ENCODE measurements at regions not wholly inside any gene's neighbourhood (a gene's known extent, or its start where the extent isn't known, plus 50 kb on each side); places are given as distances from the start of the nearest gene placed in this dataset.
"Not testable (repeated sequence)": the region's sequence is repeated elsewhere in the genome, so short reads cannot be mapped to it uniquely, and the experiment has no call there.

- no peak for DNase-seq (ENCODE audit: low read depth)
These were observed 209.0 kb upstream of the GPC6 start for GRCh38 chr13:93017493-93018112.

DNA sequence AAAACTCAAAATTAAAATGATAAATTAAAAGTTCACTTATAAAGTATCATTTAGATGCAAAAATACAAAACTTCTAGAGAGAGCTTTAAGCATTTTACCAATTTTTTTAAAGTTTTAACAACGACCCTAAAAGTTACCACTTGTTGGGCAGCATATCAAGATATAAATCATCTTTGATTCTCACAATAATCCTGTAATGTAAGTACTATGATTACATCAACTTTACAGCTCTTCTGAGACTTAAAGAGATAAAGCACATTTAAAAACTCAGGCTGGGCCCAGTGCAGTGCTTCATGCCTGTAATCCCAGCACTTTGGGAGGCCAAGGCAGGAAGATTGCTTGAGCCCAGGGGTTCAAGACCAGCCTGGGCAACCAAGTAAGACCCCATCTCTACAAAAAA lies 202.7 kb upstream of the GPC6 start:
- DNase-seq (ENCODE audit: low read depth): no peak

- no peak for DNase-seq (ENCODE audit: low read depth)
These were observed 200.6 kb upstream of the GPC6 start for GRCh38 chr13:93025984-93026383.

DNA sequence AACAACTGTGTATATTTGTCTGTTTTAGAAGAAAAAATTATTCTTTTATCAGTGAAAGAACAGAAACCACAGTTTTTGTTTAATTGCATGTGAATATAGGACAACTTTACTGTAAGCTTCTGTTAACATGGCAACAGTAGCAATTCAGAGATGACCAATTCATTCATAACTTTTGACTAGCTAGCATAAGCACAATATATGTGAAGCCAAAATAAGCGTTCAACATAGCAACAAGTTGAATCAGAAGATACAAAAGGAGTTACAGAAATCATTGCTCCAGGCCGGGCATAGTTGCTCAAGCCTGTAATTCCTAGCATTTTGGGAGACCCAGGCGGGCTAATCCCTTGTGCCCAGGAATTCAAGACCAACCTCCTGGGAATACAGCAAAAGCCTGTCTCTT lies 197.1 kb upstream of the GPC6 start:
- no peak for DNase-seq (ENCODE audit: low read depth)

DNA sequence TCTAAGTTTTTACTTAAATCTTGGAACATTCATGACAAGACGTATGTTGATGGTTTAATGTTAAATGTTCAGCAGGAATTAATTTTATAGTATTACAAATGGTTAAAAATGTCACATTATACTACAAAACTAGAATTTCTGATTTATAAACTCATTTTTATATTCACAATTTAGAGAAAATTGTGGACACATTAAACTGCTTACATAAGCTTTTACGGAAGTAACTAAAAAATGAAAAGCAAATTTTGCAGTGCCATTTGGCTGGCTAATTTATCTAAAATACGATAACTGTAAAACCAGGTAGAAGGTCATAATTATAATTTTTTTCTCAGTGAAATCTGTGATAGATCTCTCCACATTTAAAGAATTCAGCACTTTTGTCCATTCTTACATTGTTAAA lies 190.2 kb upstream of the GPC6 start:
- no peak for DNase-seq (ENCODE audit: low read depth)

DNA sequence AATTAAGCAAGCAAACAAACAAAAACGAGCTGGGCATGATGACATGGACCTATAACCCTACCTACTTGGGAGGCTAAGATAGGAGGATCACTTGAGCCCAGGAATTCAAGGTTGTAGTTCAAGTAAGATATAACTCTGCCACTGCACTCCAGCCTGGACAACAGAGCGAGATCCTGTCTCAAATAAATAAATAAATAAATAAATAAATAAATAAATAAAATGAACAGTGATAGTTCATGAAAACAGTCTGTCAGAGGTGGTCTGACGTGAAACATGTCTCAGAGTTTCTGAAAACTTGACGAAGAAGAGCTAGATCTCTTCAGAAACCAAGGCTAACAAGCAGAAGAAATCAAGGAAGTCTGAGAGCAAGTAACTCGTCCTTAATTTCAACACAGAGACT lies 188.8 kb upstream of the GPC6 start:
- DNase-seq (ENCODE audit: low read depth): no peak

- DNase-seq (ENCODE audit: low read depth): no peak
These were observed 188.4 kb upstream of the GPC6 start for GRCh38 chr13:93038187-93038586.

DNA sequence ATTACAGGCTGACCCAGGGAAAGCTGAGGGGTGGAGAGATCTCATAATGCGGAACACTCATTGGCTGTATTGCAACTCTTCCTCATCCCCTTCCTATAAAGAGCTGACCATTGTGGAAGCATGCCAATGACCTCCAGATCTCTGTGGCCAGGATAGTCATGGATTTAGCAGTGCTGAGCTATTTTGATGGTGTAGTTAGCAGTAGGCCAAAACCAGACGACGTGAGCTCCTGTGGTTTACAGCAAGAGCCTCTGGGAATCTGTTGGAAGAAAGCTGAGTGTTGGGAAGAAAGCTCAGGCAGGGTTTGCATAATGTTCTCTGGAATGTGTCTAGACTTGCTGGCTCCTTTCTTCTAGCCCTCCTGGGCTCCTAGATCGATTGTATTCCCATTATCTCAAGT lies 187.5 kb upstream of the GPC6 start:
- peak; percentile 15 for DNase-seq (ENCODE audit: low read depth)

- not testable (repeated sequence) for DNase-seq (ENCODE audit: low read depth)
These were observed 185.0 kb upstream of the GPC6 start for GRCh38 chr13:93041566-93041965.

DNA sequence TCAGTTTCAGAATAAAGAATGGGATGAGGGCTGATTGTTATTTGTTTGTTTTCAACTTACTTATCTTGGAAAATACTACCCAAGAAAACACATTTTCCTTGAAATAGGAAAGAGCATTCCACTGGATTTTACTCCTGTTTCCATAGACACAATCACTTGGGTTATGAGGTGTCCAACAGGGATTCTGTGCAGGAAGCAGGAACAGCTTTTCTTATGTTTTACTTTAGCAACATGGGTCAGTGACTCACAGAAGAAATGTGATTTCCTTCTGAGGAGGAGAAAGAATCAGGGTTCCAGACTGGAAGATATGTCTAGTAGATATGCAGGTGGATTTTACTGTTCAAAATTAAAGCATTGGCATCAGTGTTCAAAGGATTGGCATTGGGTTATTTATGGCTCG lies 180.8 kb upstream of the GPC6 start:
- no peak for DNase-seq (ENCODE audit: low read depth)

DNA sequence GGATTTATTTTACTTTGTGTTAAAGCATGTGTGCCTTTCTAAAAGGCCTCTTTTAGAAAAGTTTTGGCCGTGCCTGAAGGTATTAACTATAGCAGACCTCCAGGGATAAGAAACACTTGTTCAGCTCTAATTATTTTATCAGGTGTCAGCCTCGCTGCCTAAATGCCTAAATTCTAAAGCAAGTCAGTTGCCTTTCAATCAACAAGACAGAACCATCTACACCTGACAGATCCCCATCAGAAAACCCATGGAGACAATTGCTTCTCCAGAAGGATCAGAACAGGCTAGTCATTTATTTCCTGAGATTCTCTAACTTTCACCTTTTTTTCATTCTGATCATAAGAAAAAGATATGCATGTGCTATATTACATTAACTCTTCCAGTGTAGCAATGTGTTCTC lies 171.4 kb upstream of the GPC6 start:
- DNase-seq (ENCODE audit: low read depth): no peak

DNA sequence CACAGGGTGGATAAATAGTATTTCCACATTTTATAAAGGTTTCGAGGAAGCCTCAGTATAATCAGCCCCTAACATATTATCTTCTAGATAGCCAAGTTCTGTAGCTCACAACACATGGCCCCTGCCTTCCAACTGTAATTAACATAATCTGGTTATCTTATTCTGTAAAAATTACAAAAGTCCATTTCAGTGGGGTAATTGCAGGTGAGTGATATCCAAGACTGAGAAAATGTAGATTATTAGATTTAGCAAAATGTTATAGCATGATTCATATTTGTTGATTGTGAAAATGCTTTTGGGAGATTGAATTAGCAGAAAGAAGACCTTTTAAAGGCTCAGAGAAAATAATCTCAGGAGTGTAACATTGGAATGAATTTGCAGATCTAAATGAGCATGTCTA lies 168.3 kb upstream of the GPC6 start:
- DNase-seq (ENCODE audit: low read depth): no peak

DNA sequence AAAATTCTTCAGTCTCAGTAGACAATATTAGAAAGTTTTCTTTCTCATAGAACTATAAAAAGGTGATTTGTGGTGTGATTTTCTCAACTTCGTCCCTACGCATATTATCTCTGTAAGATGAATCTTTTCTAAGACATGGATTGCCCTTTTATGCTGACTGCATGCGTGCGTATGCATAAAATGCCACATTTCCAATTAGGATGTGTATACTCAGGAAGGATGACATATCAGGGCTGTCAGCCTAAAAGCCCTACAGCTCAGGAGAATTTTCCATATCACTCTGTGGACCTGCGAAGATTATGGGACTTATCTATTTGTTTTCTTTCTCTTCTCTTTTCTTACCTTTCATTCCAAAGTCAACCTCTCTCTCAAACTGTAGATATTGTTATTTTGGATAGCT lies 166.5 kb upstream of the GPC6 start:
- DNase-seq (ENCODE audit: low read depth): no peak

- DNase-seq (ENCODE audit: low read depth): peak; percentile 9
These were observed 160.4 kb upstream of the GPC6 start for GRCh38 chr13:93066187-93066586.

DNA sequence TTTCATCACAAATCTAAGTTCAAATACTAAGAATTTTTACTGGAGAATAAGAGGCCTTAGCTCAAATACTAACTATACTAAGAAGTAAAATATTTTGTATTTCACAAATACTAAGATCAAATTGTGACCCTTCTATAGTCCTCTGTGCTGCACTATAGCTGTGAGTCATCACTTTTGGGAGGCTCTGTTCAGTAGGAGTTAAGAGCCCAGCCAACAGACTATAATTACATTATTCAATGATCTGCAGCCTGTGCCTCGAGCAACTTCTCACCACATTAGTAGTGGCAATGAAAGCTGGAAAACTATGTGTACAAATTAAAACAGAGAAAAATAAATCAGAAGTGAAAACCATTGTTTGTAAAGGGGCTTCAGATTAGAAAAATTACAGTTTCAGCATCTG lies 147.3 kb upstream of the GPC6 start:
- DNase-seq (ENCODE audit: low read depth): peak; percentile 2

DNA sequence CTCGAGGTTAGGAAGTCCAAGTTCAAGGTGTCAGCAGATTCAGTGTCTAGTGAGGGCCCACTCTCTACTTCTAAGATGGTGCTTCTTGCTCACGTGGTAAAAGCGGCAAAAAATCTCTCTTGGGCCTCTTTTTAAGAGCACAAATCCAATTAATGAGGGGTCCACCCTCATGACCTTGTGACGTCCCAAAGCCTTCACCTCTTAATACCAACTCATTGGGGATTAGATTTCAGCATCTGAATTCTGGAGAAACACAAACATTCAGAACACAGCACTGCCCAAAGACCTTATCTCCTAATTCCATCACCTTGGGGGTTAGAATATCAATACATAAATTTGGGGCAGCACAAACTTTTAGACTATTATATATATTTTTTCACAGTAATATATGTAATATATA lies 146.4 kb upstream of the GPC6 start:
- DNase-seq (ENCODE audit: low read depth): no peak

DNA sequence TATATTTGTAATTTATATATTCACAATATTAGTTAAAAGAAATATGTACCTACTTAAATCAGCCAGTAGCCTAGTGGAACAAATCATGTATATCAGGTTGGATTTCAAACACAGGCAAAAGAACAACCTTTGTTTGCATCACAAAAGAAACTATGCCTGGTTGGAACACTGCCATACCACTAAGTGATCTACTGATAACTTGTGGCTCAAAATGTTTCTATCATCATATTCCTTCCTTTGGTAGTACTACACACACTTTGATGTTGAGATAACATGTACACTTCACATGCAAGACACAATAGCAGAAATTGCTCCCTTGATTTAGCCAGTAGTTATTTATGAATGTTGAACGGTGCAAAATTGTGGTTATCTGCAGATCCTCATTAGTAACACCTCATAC lies 146.0 kb upstream of the GPC6 start:
- DNase-seq (ENCODE audit: low read depth): peak; percentile 18

DNA sequence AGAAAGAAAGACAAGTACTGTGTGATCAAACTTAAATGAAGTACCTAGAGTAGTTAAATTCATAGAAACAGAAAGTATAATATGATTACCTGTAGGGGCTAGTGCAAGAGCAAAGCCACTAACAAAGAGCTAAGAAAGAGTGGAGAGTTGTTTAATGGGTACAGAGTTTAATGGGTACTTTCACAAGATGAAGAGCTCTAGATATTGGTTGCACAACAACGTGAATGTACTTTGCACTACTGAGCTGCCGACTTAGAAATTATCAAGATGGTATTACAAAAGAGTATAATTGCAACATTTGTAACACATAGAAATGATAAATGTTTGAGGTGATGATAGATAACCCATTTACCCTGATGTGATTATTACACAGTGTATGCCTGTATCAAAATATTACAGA lies 140.3 kb upstream of the GPC6 start:
- DNase-seq (ENCODE audit: low read depth): no peak

DNA sequence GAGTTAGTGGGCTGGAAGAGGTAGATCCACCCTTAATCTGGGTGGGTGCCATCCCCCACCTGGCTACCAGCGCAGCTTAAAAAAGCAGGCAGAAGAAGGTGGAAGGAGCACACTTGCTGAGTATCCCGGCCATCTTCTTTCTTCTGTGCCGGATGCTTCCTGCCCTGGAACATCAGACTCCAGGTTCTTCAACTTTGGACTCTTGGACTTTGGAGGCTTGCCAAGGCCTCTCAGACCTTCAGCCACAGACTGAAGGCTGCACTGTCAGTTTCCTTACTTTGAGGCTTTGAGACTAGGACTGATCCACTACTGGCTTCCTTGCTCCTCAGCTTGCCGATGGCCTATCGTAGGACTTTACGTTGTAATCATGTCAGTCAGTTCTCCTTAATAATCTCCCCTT lies 127.6 kb upstream of the GPC6 start:
- DNase-seq (ENCODE audit: low read depth): no peak

DNA sequence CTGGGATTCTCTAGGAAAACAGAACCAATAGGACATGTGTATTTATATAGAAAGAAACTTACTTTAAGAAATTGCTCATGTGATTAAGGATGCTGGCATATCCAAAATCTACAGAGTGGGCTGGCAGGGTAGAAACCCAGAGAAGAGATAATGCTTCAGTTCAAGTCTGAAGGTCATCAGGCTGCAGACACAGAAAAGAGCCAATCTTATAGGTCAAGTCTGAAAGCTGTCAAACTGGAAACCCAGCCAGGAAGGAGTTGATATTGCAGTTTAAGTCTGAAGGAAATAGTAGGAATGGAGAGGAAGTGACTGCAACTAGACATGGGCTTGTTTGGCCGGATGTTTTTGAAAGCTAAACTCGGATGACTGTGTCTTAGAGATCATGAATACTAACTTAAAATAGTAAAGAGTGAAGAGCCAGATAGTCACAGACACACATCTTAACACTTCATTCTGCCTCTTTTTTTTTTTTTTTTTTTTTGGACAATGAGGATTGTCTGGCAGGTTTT lies 125.3 kb upstream of the GPC6 start:
- no peak for DNase-seq (ENCODE audit: low read depth)

DNA sequence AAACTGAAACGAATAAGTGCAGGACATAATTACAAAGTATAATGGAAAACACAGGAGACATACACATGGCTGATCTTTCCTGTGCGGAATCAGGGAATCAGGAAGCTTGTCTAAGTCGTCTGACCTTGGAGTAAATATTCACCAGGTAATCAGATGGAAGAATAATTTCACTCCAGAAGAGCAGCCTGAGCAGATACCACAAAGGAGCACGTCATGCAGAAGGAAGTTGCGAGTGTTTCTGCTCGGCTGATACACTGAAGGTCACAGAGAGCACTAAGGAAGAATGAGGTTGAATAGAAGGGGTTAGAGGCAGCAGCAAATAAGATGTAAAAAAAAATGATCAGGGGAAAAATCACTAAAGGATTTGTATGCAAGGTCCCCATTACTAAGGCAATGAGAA lies 122.3 kb upstream of the GPC6 start:
- no peak for DNase-seq (ENCODE audit: low read depth)

GRCh38 chr13:93108111-93108601 lies 118.5 kb upstream of the GPC6 start:
- no peak for DNase-seq (ENCODE audit: low read depth)

DNA sequence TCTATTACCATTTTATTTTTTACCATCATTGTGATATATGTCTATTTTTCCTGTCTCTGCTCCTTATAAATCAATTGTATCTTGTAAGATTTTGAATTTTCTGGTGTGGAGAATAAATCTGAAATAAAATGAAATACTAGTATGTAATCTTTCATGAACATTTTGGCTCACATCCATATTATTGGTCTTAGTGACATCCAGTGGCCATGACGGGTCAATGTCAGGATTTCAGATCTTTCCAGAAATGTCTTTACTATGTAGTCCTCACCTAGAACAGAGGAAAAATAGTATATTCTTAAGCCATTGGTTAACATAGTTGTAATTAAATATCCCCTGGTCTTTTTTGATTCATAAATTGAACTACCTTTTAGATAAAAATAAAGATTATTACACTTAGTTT lies 109.8 kb upstream of the GPC6 start:
- DNase-seq (ENCODE audit: low read depth): no peak

GRCh38 chr13:93118081-93118615 lies 108.5 kb upstream of the GPC6 start:
- DNase-seq (ENCODE audit: low read depth): peak; percentile 4
